ENCODE measurements at regions not wholly inside any gene's neighbourhood (a gene's known extent, or its start where the extent isn't known, plus 50 kb on each side); places are given as distances from the start of the nearest gene placed in this dataset.
"Not testable (repeated sequence)": the region's sequence is repeated elsewhere in the genome, so short reads cannot be mapped to it uniquely, and the experiment has no call there.

- peak overlapping the region; percentile 20 to 83 for H3K27ac ChIP-seq
- H3K9me3 ChIP-seq: no peaks in the 10 kb centered on the region
- no peaks in the 10 kb centered on the region for H3K36me3 ChIP-seq
- no peaks in the 10 kb centered on the region for H3K27me3 ChIP-seq
- no peak overlapping the region for H3K4me3 ChIP-seq
- TF ChIP-seq CTCF (IDR thresholded peaks at IDR 0.05): no peak
- peaks cover 0 to 26% of the 10 kb centered on the region in 2 donors for H3K4me1 ChIP-seq
- DNase-seq (ENCODE audit: low spot score): no peak
These were observed 181.6 kb upstream of the MAP1B start for GRCh38 chr5:71925608-71926091.

DNA sequence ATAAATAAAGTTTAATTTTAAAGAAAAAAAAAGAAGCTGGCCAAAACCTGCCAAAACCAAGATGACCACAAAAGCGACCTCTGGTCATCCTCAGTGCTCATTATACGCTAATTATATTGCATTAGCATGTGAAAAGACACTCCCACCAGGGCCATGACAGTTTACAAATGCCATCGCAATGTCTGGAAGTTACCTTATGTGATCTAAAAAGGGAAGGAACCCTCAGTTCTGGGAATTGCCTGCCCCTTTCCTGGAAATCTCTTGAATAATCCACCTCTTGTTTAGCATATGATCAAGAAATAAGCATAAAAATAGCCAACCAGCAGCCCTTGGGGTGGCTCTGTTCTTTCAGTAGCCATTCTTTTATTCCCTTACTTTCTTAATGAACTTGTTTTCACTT lies 178.3 kb upstream of the MAP1B start:
- Histone ChIP-seq H3K4me3 (no peak overlapping the region), H3K27me3 (no peaks in the 10 kb centered on the region), H3K4me1 (peaks cover 0 to 38% of the 10 kb centered on the region in 2 donors), H3K36me3 (no peaks in the 10 kb centered on the region), H3K9me3 (no peaks in the 10 kb centered on the region), H3K27ac (no peak overlapping the region)
- no peak for TF ChIP-seq CTCF (IDR thresholded peaks at IDR 0.05)
- DNase-seq (ENCODE audit: low spot score): no peak

GRCh38 chr5:71930554-71930953 lies 176.7 kb upstream of the MAP1B start:
- H3K27me3 ChIP-seq; H3K27ac ChIP-seq; H3K9me3 ChIP-seq; H3K36me3 ChIP-seq; H3K4me3 ChIP-seq; DNase-seq (ENCODE audit: low spot score): not testable (repeated sequence)
- peaks cover 0 to 28% of the 10 kb centered on the region in 2 donors for H3K4me1 ChIP-seq

- Histone ChIP-seq H3K9me3 (no peaks in the 10 kb centered on the region), H3K27ac (peak overlapping the region; percentile 58 to 83), H3K27me3 (no peaks in the 10 kb centered on the region), H3K36me3 (no peaks in the 10 kb centered on the region), H3K4me1 (peaks cover 0 to 22% of the 10 kb centered on the region in 2 donors), H3K4me3 (no peak overlapping the region)
- TF ChIP-seq CTCF (IDR thresholded peaks at IDR 0.05): no peak
- DNase-seq (ENCODE audit: low spot score): no peak
These were observed 175.1 kb upstream of the MAP1B start for GRCh38 chr5:71932131-71932654.

DNA sequence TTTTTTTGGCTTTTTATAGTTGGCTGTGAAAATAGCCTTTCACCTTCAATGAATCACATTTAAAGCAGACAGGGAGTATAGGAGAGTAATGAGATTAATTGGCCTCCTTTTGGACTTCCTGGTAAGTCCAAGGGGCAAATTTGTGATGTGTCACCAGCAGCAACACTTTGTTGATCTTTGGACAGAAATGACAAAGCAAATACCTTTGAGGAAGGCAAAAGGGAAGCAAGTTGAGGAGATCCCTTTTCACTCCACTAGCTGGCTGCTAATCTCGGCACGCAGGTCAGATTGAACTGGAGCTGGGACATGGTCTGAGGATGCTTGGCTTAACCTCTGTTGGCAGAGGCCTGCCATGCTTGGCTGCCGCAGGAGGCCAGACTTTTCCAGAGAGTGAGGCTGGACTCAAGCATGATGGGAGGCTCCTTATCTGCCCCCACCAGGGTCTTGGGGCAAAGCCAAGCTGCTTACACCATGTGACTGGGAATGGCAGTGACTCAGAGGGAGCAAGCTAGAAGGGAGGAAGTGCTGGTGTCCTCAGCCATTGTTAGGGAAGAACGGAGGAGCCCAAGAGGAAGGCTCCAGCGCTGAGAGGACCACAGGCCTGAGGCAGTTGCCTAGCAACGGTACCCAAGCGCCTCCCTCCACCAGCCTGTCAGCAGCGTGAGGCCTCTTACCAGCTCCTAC lies 174.5 kb upstream of the MAP1B start:
- no peaks in the 10 kb centered on the region for H3K9me3 ChIP-seq
- H3K4me1 ChIP-seq: peaks cover 0 to 22% of the 10 kb centered on the region in 2 donors
- no peaks in the 10 kb centered on the region for H3K27me3 ChIP-seq
- H3K27ac ChIP-seq: peak overlapping the region; percentile 58 to 83
- TF ChIP-seq CTCF (IDR thresholded peaks at IDR 0.05): no peak
- DNase-seq (ENCODE audit: low spot score): peak; percentile 75
- no peak overlapping the region for H3K4me3 ChIP-seq
- H3K36me3 ChIP-seq: no peaks in the 10 kb centered on the region

GRCh38 chr5:71934322-71934721 lies 173.0 kb upstream of the MAP1B start:
- TF ChIP-seq CTCF (IDR thresholded peaks at IDR 0.05): no peak
- Histone ChIP-seq H3K27ac (no peak overlapping the region), H3K4me3 (no peak overlapping the region), H3K9me3 (no peaks in the 10 kb centered on the region), H3K4me1 (peaks cover 0 to 31% of the 10 kb centered on the region in 2 donors), H3K27me3 (no peaks in the 10 kb centered on the region), H3K36me3 (no peaks in the 10 kb centered on the region)
- DNase-seq (ENCODE audit: low spot score): no peak

All from right atrium auricular region (tissue), 2 donors.